GM13977 (cell line): ENCODE measurements at regions not wholly inside any gene's neighbourhood (a gene's known extent, or its start where the extent isn't known, plus 50 kb on each side); places are given as distances from the start of the nearest gene placed in this dataset.
"Not testable (repeated sequence)": the region's sequence is repeated elsewhere in the genome, so short reads cannot be mapped to it uniquely, and the experiment has no call there.

Source experiments
- DNase-seq: peaks from one replicate; pipeline ENCODE4 v3.0.0; 2012; ENCODE audit warnings: low spot score
- in situ Hi-C: fragments of 300-500 bp; cut with MboI; formaldehyde crosslinking; loops from one replicate; pipeline ENCODE4 v1.12.0; 2022; ENCODE audit warnings: low sequenced_read_pairs, low pct_unique_long_range_greater_than_20kb, mixed read lengths, inconsistent platforms; ENCODE audit not compliant: unreplicated experiment
- TF ChIP-seq, protein P1 (sequence below): IDR thresholded peaks from 2 replicates; pipeline ENCODE4 v1.5.1; 2012; ENCODE audit warnings: mild to moderate bottlenecking, control low read depth; ENCODE audit not compliant: insufficient read depth; ENCODE audit errors: extremely low read depth, missing control alignments

DNA sequence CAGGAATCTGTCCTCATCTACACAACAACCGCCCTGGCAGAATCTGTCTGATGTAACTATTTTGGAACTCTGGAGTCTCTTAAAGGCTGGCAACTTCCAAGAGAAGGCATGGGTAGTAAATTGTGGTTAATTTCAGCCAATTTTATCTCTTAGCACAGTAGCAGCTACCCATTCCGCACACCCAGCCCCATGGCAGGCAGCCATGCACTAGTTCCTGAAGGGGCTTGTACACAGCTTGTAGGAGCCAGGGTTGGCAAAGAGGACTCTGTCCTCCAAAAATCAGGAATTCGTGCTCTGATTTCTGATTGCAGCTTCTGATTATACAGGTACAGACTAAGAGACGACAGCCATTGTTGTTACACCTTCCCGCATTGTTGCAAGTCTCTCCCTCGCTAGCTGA, 155.9 kb downstream of the RNF144B start:
- no peak for DNase-seq
- TF ChIP-seq, protein P1, sequence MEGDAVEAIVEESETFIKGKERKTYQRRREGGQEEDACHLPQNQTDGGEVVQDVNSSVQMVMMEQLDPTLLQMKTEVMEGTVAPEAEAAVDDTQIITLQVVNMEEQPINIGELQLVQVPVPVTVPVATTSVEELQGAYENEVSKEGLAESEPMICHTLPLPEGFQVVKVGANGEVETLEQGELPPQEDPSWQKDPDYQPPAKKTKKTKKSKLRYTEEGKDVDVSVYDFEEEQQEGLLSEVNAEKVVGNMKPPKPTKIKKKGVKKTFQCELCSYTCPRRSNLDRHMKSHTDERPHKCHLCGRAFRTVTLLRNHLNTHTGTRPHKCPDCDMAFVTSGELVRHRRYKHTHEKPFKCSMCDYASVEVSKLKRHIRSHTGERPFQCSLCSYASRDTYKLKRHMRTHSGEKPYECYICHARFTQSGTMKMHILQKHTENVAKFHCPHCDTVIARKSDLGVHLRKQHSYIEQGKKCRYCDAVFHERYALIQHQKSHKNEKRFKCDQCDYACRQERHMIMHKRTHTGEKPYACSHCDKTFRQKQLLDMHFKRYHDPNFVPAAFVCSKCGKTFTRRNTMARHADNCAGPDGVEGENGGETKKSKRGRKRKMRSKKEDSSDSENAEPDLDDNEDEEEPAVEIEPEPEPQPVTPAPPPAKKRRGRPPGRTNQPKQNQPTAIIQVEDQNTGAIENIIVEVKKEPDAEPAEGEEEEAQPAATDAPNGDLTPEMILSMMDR, result no peak
- in situ Hi-C loops, result no loop called here

DNA sequence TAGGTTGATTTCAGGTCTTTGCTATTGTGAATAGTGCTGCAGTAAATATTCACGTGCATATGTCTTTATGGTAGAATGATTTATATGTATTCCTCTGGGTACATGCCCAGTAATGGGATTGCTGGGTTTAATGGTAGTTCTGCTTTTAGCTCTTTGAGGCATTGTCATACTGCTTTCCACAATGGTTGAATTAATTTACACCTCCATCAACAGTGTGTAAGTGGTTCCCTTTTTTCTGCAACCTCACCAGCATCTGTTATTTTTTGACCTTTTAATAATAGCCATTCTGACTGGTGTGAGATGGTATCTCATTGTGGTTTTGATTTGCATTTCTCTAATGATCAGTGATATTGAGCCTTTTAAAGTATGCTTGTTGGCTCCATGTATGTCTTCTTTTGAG, 158.0 kb downstream of the RNF144B start:
- DNase-seq, in situ Hi-C loops: not testable (repeated sequence)

DNA sequence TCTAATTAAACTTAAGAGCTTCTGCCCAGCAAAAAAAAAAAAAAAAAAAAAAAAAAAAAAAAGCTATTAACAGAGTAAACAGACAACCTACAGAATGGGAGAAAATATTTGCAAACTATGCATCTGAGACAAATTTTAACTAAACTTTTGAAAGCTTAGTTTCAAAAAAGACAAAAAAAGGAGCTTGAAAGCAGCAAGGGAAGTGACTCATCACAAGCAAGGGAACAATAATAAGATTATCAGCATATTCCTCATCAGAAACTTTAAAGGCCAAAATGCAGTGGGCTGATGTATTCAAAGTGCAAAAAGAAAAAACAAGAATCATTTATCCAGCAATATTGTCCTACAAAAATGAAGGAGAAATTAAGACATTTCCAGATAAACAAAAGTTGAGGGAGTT, 158.6 kb downstream of the RNF144B start:
- in situ Hi-C loops, result no loop called here
- TF ChIP-seq, protein P1, result no peak
- no peak for DNase-seq

DNA sequence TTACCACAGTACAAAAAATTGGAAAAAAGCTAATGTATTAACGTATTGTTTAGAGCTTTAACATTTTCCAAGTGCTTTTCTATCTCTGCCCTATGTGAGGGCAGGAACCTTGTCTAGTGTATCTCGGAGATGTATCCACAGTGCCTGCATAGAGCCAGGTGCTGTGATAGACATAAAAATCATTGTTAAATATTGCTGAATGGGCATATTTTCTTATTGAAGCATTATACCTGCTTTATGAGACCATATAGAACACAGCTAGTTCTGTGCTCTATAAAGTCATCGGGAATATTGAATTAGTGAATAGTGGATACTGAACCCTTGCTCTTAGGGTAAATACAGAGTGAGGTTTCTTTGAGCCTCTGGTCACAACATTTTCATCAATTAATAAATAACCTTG, 163.0 kb downstream of the RNF144B start:
- DNase-seq, result no peak
- TF ChIP-seq, protein P1, result no peak
- in situ Hi-C loops, result no loop called here

DNA sequence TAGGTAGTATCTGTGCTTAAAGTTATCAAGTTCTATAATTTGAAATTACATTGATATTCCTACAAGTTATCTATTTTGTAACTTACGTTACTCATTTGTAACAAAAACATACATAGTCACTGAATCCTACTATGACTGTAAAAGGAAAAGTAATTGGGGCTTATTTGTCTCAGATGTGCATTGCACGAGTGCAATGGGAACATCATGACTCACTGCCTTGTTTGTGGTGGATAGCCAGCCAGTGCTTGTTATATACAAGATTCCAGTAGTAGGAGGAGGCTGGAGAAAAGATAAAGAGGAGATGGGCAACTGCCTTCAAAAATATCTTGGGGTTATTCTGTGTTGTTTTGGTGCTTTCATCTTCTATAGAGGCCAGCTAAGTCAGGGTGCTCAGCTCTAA, 164.1 kb downstream of the RNF144B start:
- no peak for DNase-seq
- TF ChIP-seq, protein P1, result no peak
- in situ Hi-C loops, result no loop called here

DNA sequence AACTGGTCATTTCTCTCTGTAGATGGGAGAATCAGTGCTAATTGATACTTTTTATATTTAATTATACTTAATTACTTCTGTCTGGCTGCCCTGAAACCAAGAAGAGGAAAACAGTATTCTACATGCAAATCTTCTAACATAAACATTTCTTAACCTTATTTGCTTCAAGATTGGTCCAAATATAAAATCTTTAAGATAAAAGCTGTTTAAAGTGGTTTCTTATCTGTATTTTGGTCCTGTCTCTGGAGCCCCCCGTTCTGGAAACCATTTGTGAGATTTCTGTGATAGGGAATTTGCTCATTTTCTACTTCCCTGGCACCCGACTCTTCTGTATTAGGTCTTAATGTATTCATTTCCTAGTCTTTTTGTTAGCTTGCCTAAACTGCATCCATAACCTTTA, 168.6 kb downstream of the RNF144B start:
- DNase-seq, result no peak
- TF ChIP-seq, protein P1, result no peak
- in situ Hi-C loops, result no loop called here

DNA sequence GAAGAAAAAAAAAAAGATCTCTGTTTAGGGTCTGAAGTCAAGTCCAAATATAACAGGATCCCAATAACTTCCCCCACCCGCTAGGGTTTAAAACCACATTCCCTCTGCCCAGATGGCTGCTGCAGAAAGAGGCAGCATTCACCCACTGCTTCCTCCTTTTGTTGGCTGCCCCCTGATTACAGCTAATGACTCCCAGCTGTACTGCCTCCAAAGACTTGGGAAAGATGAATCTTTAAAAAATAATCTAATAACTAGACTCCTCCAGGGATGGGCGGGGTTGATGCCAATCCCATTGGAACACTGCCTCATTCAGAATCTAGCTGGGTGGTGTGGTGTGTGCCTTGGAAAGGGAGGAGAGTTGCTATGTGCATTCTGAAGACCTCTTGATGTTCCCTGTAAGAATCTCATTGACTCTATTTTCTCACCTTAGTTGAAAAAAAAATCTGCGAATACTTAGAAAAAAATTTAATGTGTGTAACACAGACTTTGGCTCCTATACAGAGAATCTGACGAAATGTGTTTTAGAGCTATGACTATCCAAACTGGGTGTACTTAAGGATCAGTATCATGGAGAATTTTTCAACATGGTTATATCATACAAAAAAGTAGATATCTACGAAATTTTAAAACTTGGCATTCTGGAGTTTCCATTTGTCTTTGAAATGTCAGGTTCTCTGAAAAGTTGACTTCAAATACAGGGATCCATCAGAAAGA, 174.0 kb downstream of the RNF144B start:
- in situ Hi-C loops, result no loop called here
- TF ChIP-seq, protein P1, result no peak
- DNase-seq, result no peak
